SU-DHL-6 (cell line): ENCODE measurements at regions not wholly inside any gene's neighbourhood (a gene's known extent, or its start where the extent isn't known, plus 50 kb on each side); places are given as distances from the start of the nearest gene placed in this dataset.

Experiments used
- CTCF ChIP-seq: fragments of 200-600 bp; sonication (generic); IDR thresholded peaks from one replicate; pipeline ENCODE4 v1.5.1; 2017; ENCODE audit warnings: antibody characterized with exemption, mild to moderate bottlenecking, low read length, moderate library complexity; ENCODE audit not compliant: insufficient read depth, poor library complexity, severe bottlenecking
- EZH2phosphoT487 ChIP-seq: fragments of 200-600 bp; sonication (generic), shearing (Covaris generic); conservative IDR thresholded peaks from 2 replicates; pipeline ENCODE4 v1.6.1; 2018; ENCODE audit warnings: mild to moderate bottlenecking, antibody characterized with exemption, low read length, moderate library complexity, mixed read lengths

DNA sequence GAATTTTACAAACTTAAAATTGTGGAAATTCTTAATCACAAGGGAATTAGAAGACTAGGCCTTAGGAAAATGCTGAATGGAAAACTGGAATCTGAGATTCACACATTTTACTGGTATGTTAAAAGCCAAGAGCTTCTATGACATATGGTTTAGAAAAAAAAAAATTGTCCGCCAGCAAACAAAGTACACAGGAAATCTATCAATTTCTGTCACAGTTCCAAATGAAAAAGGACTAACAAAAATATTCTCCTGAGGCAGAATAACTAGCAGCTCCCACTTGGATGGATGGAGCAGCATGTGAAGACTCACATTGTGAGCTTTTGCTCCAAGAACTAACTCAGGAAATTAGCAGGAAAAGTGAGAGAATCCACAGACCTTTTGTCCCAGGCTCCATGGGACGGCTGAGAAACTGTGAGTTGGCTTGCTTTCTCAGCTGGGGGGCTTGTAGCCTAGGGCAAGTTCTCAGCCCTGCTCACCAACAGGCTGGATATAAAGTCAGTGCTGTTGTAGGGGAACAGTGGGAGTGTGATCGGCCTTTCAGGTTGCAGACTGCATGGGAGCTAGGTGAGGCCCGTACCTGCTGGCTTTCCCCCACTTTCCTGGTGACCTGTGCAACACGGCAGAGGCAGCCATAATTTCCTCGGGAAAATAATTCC lies 731.1 kb upstream of the SGO1 start:
- no peak for TF ChIP-seq CTCF
- no peak for TF ChIP-seq EZH2phosphoT487
